WTC11 (cell line): ENCODE measurements at regions not wholly inside any gene's neighbourhood (a gene's known extent, or its start where the extent isn't known, plus 50 kb on each side); places are given as distances from the start of the nearest gene placed in this dataset.

Experiments
- AFF4 ChIP-seq: sonication (generic); formaldehyde crosslinking; IDR thresholded peaks from 2 replicates; pipeline ENCODE4 v1.8.1; 2023; ENCODE audit warnings: mild to moderate bottlenecking, missing genetic modification reagents, borderline replicate concordance
- CREB1 ChIP-seq: sonication (generic); formaldehyde crosslinking; IDR thresholded peaks from 2 replicates; pipeline ENCODE4 v1.8.0; 2023; ENCODE audit warnings: mild to moderate bottlenecking, missing genetic modification reagents
- CREM ChIP-seq: sonication (generic); formaldehyde crosslinking; IDR thresholded peaks from 2 replicates; pipeline ENCODE4 v1.8.1; 2022; ENCODE audit warnings: mild to moderate bottlenecking, missing genetic modification reagents, moderate library complexity
- CTCF ChIP-seq: fragments of 200-600 bp; IDR thresholded peaks from 2 replicates; pipeline ENCODE4 v1.8.0; 2022; ENCODE audit warnings: antibody characterized with exemption
- ELF4 ChIP-seq: sonication (generic); formaldehyde crosslinking; IDR thresholded peaks from 2 replicates; pipeline ENCODE4 v1.8.1; 2022; ENCODE audit warnings: low read depth, mild to moderate bottlenecking, moderate library complexity, missing genetic modification reagents
- JUN ChIP-seq: sonication (generic); formaldehyde crosslinking; IDR thresholded peaks from 2 replicates; pipeline ENCODE4 v1.8.0; 2023; ENCODE audit warnings: mild to moderate bottlenecking, missing genetic modification reagents
- KAT7 ChIP-seq: sonication (generic); formaldehyde crosslinking; IDR thresholded peaks from 2 replicates; pipeline ENCODE4 v1.8.1; 2023; ENCODE audit warnings: missing genetic modification reagents, mild to moderate bottlenecking, borderline replicate concordance
- MXD4 ChIP-seq: fragments of 250-450 bp; sonication (Bioruptor Pico); IDR thresholded peaks from 2 replicates; pipeline ENCODE4 v1.8.0; 2021; ENCODE audit warnings: mild to moderate bottlenecking, moderate library complexity, borderline replicate concordance
- NR1H2 ChIP-seq: sonication (generic); formaldehyde crosslinking; IDR thresholded peaks from 2 replicates; pipeline ENCODE4 v1.9.0; 2021; ENCODE audit warnings: mild to moderate bottlenecking, moderate library complexity, missing genetic modification reagents
- NR2C2 ChIP-seq: sonication (generic); formaldehyde crosslinking; IDR thresholded peaks from 2 replicates; pipeline ENCODE4 v1.8.0; 2022; ENCODE audit warnings: mild to moderate bottlenecking, missing genetic modification reagents
- STAT6 ChIP-seq: sonication (generic); formaldehyde crosslinking; conservative IDR thresholded peaks from 2 replicates; pipeline ENCODE4 v1.8.1; 2023; ENCODE audit warnings: mild to moderate bottlenecking, low read depth, missing genetic modification reagents, moderate library complexity
- TF ChIP-seq, protein P1 (sequence below): sonication (generic); formaldehyde crosslinking; IDR thresholded peaks from 2 replicates; pipeline ENCODE4 v1.8.1; 2023; ENCODE audit warnings: mild to moderate bottlenecking, missing genetic modification reagents, moderate library complexity
- TF ChIP-seq, protein P2 (sequence below): sonication (generic); formaldehyde crosslinking; IDR thresholded peaks from 2 replicates; pipeline ENCODE4 v1.8.0; 2022; ENCODE audit warnings: mild to moderate bottlenecking, missing genetic modification reagents

DNA sequence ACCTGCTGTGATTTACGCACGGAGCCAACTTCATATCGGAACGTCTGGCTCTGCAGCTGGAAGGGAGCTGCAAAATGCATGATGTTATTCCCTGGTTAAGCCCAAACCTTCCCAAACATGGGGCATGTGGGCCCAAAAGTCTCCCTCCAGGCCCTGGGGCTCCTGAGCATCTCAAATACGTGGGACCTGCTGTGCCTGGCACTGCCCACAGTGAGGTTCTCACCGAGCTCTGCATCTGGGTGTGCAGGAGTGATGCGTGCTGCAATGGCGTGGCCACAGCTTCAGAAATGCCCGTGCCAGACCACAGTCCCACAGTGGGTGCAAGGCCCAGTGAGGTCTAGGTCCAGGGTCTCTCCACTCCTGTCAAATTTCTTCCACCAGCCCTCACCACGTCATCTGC is 503.3 kb downstream of the EIPR1 start:
- TF ChIP-seq, protein P1, sequence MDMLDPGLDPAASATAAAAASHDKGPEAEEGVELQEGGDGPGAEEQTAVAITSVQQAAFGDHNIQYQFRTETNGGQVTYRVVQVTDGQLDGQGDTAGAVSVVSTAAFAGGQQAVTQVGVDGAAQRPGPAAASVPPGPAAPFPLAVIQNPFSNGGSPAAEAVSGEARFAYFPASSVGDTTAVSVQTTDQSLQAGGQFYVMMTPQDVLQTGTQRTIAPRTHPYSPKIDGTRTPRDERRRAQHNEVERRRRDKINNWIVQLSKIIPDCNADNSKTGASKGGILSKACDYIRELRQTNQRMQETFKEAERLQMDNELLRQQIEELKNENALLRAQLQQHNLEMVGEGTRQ (CRISPR knock-in tag): no peak
- TF ChIP-seq MXD4 (CRISPR knock-in tag) (no peak), CTCF (no peak), NR2C2 (no peak), AFF4 (CRISPR knock-in tag) (no peak), CREM (CRISPR knock-in tag) (no peak), CREB1 (no peak), JUN (CRISPR knock-in tag) (no peak), NR1H2 (CRISPR knock-in tag) (no peak), ELF4 (CRISPR knock-in tag) (no peak), STAT6 (no peak), KAT7 (CRISPR knock-in tag) (no peak)
- TF ChIP-seq, protein P2, sequence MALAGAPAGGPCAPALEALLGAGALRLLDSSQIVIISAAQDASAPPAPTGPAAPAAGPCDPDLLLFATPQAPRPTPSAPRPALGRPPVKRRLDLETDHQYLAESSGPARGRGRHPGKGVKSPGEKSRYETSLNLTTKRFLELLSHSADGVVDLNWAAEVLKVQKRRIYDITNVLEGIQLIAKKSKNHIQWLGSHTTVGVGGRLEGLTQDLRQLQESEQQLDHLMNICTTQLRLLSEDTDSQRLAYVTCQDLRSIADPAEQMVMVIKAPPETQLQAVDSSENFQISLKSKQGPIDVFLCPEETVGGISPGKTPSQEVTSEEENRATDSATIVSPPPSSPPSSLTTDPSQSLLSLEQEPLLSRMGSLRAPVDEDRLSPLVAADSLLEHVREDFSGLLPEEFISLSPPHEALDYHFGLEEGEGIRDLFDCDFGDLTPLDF (CRISPR knock-in tag): no peak
